ENCODE measurements at regions not wholly inside any gene's neighbourhood (a gene's known extent, or its start where the extent isn't known, plus 50 kb on each side); places are given as distances from the start of the nearest gene placed in this dataset.
A peak's percentile ranks its signal among the peaks of the same experiment; 100 is the strongest.

DNA sequence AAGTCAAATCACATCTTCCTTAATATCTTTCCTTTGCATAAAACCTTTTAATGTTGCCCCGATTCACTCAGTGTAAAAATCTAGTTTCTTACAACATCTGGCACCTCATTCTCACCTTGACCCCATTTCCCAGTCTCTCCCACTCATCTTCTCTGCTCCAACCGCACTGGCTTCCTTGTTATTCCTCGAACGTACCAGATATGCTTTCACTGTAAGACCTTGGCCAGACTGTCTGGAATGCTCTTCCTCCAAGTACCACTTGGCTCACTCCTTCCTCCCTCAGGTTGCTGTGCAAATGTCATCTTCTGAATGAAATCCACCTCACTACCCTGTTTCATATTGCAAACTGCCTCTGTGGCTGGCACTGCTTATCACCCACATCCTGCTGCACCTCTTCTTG lies 433.6 kb downstream of the HAPSTR1 start:
- intact Hi-C loops (cut with DNase I) = no loop called here
- no peak overlapping the region for H3K4me3 ChIP-seq
- 94 to 96% methylated on average over 4 of the region's 4 CpGs for WGBS, 2 donors
- no peaks in the 10 kb centered on the region for H3K9me3 ChIP-seq
- no peaks in the 10 kb centered on the region for H3K4me1 ChIP-seq
- no peak overlapping the region for H3K27ac ChIP-seq
- no peak for ATAC-seq
- H3K36me3 ChIP-seq (replicated peaks in 1 of 2; ENCODE audit: insufficient read depth in 1 of 2, low read depth in 2 of 2) = no peaks in the 10 kb centered on the region
- no peaks in the 10 kb centered on the region for H3K27me3 ChIP-seq
- no peak for DNase-seq
- TF ChIP-seq, protein P1, sequence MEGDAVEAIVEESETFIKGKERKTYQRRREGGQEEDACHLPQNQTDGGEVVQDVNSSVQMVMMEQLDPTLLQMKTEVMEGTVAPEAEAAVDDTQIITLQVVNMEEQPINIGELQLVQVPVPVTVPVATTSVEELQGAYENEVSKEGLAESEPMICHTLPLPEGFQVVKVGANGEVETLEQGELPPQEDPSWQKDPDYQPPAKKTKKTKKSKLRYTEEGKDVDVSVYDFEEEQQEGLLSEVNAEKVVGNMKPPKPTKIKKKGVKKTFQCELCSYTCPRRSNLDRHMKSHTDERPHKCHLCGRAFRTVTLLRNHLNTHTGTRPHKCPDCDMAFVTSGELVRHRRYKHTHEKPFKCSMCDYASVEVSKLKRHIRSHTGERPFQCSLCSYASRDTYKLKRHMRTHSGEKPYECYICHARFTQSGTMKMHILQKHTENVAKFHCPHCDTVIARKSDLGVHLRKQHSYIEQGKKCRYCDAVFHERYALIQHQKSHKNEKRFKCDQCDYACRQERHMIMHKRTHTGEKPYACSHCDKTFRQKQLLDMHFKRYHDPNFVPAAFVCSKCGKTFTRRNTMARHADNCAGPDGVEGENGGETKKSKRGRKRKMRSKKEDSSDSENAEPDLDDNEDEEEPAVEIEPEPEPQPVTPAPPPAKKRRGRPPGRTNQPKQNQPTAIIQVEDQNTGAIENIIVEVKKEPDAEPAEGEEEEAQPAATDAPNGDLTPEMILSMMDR (IDR thresholded peaks at IDR 0.05) = no peak
- TF ChIP-seq POLR2A (IDR thresholded peaks at IDR 0.05) = no peak

DNA sequence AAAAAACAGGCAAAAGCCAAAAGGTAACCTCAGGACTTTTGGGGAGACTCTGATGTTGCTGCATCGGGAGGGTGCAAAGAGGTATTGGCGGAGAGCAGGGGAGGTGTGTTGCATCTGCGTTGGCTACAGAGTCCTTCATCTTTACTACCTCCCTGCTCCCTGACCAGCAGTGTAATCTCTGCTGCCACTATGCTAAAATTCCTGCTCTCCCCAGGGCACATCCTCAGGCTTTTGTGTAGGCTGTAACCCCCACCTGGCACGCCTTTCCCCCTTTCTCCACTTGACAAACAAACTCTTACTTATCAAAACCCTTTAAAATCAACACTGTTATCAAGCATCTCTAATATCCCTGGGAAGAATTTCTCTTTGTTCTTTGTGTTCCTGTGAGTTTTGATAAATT lies 435.3 kb downstream of the HAPSTR1 start:
- H3K9me3 ChIP-seq = no peaks in the 10 kb centered on the region
- intact Hi-C loops (cut with DNase I) = no loop called here
- no peak overlapping the region for H3K4me3 ChIP-seq
- no peak for DNase-seq
- H3K27me3 ChIP-seq = no peaks in the 10 kb centered on the region
- 51 to 53% methylated on average over 4 of the region's 4 CpGs for WGBS, 2 donors
- H3K36me3 ChIP-seq (replicated peaks in 1 of 2; ENCODE audit: insufficient read depth in 1 of 2, low read depth in 2 of 2) = no peaks in the 10 kb centered on the region
- no peaks in the 10 kb centered on the region for H3K4me1 ChIP-seq
- no peak for TF ChIP-seq POLR2A (IDR thresholded peaks at IDR 0.05)
- TF ChIP-seq, protein P1 (IDR thresholded peaks at IDR 0.05) = no peak
- no peak overlapping the region for H3K27ac ChIP-seq
- ATAC-seq = no peak

DNA sequence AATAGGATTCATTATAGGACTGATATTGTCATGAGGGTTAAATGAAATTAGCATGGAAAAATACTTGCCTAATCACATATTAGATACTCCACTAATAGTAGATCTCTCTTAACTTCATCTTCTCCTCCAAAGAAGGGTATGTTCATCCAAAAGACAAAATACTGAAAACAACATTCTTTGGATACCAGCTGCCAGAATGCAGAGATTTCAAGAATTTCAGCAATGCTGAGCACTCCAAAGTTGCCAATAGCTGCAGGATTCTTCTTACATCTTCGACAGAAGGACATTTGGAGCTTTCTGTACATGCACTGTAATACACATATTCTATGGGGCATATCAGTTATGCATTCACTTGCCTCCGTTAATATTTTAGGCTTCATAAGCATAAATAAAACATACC lies 436.5 kb downstream of the HAPSTR1 start:
- TF ChIP-seq, protein P1 (IDR thresholded peaks at IDR 0.05) = no peak
- TF ChIP-seq POLR2A (IDR thresholded peaks at IDR 0.05) = no peak
- Histone ChIP-seq H3K4me1 (no peaks in the 10 kb centered on the region), H3K27ac (no peak overlapping the region), H3K36me3 (replicated peaks in 1 of 2; ENCODE audit: insufficient read depth in 1 of 2, low read depth in 2 of 2) (no peaks in the 10 kb centered on the region), H3K9me3 (no peaks in the 10 kb centered on the region), H3K27me3 (no peaks in the 10 kb centered on the region), H3K4me3 (no peak overlapping the region)
- no peak for ATAC-seq
- 43 to 48% methylated on average over 2 of the region's 2 CpGs for WGBS, 2 donors
- no peak for DNase-seq
- intact Hi-C loops (cut with DNase I) = no loop called here

DNA sequence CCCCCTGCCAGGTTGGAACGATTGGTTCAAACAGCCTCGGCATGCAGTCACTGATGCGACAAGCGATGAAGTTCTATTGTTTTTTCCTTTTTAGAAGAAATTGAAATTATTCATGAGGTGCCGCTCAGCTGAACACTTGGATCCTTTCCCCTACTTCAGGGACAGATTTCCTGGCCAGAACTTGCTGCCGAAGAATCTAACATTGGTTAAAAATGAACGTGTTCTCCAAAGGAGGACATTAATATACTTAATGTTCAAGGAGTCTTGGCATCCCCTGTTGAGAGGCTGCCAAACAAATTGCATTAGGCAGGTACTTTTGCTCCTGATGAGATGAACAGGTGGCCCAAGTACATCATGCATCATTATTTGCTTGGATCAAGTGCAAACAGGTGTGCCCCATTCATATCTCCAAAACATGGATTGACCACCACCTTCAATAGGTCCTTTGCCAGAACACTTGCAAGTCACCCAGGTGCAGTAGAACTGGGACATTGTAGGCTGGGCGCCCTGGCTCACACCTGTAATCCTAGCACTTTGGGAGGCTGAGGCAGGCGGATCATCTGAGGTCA lies 437.2 kb downstream of the HAPSTR1 start:
- no peak overlapping the region for H3K27ac ChIP-seq
- H3K9me3 ChIP-seq = no peaks in the 10 kb centered on the region
- TF ChIP-seq POLR2A (IDR thresholded peaks at IDR 0.05) = no peak
- H3K27me3 ChIP-seq = no peaks in the 10 kb centered on the region
- H3K36me3 ChIP-seq (replicated peaks in 1 of 2; ENCODE audit: insufficient read depth in 1 of 2, low read depth in 2 of 2) = no peaks in the 10 kb centered on the region
- 64 to 75% methylated on average over 8 to 9 of the region's 9 CpGs for WGBS, 2 donors
- no peak for ATAC-seq
- intact Hi-C loops (cut with DNase I) = no loop called here
- no peak overlapping the region for H3K4me3 ChIP-seq
- no peaks in the 10 kb centered on the region for H3K4me1 ChIP-seq
- DNase-seq = peak in 1 of 4 donors; percentile 53

DNA sequence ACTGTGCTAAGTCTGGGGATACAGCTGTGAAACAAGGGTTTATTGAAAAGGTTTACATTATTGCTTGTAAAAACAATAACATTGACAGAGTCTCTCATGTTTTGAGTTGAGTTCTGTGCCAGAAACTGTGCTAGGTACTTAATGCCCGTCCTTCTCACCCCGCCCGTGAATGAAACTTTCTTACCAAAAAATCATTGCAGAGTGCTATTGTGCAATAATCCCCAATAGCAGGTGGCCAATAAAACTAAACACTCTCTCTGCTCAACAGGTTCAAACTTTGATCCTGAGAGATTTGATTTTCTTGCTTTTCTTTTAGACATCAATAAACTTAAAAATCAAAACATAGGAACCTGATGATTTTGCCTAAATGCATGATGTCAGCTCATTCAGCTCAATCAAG lies 441.6 kb downstream of the HAPSTR1 start:
- 82 to 87% methylated on average over 3 of the region's 3 CpGs for WGBS, 2 donors
- intact Hi-C loops (cut with DNase I) = no loop called here
- Histone ChIP-seq H3K27me3 (no peaks in the 10 kb centered on the region), H3K27ac (no peak overlapping the region), H3K4me1 (no peaks in the 10 kb centered on the region), H3K36me3 (replicated peaks in 1 of 2; ENCODE audit: insufficient read depth in 1 of 2, low read depth in 2 of 2) (no peaks in the 10 kb centered on the region), H3K4me3 (no peak overlapping the region), H3K9me3 (no peaks in the 10 kb centered on the region)
- DNase-seq (no peak), ATAC-seq (no peak)
- no peak for TF ChIP-seq POLR2A (IDR thresholded peaks at IDR 0.05)
- TF ChIP-seq, protein P1 (IDR thresholded peaks at IDR 0.05) = no peak

Data from body of pancreas (tissue), 4 donors.